ENCODE measurements at regions not wholly inside any gene's neighbourhood (a gene's known extent, or its start where the extent isn't known, plus 50 kb on each side); places are given as distances from the start of the nearest gene placed in this dataset.
A peak's percentile ranks its signal among the peaks of the same experiment; 100 is the strongest.

DNA sequence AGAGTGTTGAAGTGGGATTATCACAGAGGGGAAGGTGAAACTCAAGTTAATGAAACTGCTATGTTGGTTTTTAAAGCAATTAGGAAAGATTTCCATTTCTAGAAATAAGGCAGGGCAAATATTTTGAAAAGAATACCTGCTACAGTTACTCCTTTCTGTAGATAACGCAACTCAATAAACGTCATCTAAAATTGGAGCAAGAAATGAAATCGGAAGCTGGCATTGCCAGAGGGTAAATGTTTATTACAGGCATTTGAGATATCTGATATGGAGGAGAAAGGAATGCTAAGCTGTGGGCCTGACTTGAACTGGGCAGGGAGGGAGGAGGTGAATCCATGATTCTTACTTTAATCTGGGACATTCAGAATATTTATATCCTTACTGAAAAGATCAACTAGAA, 217.0 kb upstream of the ADARB2 start:
- DNase-seq (ENCODE audit: low read depth in 2 of 2): no peak

DNA sequence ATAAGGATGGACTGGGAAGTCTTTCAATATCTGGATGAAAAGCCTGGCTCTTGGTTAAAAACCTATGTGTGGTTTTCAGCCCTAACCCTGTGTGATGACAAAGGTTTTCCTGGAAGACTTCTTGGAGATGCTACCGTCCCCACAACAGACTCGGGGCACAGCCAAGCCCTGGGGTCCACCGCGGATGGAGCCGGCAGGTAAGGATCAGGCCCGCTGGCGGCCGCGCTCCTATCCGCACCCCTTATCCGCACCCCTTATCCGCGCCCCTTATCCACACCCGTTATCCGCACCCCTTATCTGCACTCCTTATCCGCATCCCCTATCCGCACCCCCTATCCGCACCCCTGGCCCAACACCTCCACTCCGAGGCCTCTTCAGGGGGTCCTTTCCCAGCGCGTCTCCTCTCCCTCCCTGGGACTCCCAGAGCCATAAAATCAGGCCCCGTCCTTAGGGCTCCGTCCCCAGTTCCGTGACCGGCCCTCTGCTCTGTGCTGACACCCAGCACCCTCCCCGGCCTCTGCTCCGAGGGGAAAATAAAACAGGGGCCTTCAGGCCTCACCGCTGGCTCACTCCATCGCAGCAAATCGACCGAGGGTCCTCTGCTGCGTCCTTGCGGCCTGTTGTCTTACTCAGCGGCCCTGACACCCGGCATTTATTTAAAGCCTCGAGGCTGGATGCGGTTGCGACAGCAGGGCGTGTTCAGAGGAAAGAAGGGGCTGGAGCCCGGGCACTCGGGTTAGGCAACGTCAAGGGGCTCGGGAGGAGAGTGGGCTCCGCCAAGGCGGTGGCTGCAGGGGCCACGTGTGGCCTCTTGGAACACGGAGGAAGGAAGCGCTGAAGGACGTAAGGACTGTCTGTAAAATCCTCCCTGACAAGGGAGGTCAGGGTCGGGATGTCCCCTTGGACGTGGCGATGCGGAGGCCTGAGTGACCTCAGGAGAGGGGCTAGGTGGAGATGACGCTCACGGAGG, 215.1 kb upstream of the ADARB2 start:
- no peak for DNase-seq (ENCODE audit: low read depth in 2 of 2)

DNA sequence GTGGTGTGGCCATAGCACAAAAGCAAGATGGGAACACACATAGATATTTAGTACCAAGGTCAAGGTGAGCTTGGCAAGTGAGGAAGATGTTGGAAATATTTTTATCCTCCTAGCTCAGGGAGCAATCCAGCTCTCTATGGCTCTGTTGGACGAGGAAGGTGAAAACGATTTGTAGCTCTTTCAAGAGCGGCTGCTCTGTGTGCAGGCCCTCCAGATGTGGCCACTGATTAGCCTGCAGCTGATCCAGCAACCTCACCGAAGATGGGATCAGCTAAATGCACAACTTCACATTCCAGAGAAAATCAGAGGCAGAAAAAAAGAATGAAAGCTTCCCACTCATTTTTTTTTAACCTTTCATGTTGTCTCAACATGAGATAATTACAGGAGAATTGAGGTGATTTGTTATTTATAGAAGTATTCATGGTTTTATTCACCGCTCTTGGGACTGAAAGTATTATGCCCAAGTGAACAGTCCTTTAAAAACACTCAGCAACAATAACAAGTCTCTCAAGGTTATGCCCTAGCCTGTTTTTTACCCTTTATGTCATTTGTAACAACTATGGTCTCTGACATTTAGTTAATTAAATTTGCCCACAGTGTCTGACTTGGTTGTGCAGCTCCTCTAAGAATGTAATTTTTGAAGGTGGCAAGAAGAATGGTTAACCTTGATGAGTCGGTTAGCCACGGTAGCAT, 213.6 kb upstream of the ADARB2 start:
- DNase-seq (ENCODE audit: low read depth in 2 of 2): no peak

GRCh38 chr10:1947464-1948003, 210.2 kb upstream of the ADARB2 start:
- DNase-seq (ENCODE audit: low read depth in 2 of 2): no peak

GRCh38 chr10:1944487-1944886, 207.2 kb upstream of the ADARB2 start:
- no peak for DNase-seq (ENCODE audit: low read depth in 2 of 2)

- DNase-seq (ENCODE audit: low read depth in 2 of 2): no peak
Measured at GRCh38 chr10:1942478-1942877, 205.2 kb upstream of the ADARB2 start.

GRCh38 chr10:1939016-1939415, 201.7 kb upstream of the ADARB2 start:
- peak; percentile 38 to 52 for DNase-seq (ENCODE audit: low read depth in 2 of 2)

DNA sequence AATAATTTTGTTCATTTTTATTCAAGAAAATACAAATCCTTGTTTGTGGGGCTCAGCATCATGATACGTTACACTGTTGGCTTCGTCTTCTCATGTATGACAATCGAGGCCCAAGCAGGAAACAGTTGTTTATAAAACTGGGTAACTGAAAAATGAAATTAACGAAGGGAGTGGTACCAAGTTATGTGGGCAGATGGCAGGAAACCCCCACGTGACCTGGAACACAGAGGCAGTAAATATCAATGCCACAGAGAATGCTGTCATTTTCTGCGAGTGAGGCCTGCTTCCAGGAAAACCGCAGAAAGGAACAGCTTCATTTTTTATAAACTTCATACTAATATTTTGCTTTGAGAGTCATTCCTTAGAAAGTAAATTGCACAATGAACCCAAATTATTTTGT, 201.0 kb upstream of the ADARB2 start:
- peak; percentile 5 to 29 for DNase-seq (ENCODE audit: low read depth in 2 of 2)

DNA sequence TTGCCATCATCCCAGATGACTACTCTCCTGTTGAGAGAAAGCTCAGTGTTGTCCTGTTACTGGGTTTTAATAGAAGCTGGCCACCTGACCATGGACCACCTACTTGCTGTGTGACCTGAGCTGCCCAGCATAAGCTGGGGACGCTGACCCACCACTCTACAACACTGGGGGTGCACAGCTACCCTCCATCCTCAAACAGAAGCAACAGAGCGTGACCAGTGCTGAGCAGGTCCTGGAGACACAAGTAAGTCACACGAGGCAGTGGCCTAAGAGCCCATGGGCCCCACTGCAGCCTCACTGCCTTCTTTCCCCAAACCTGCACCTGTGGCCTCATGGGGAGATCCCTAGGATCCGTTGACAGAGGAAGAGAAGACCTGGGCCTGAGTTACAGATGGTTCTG, 198.6 kb upstream of the ADARB2 start:
- no peak for DNase-seq (ENCODE audit: low read depth in 2 of 2)

- no peak for DNase-seq (ENCODE audit: low read depth in 2 of 2)
Measured at GRCh38 chr10:1933215-1933614, 195.9 kb upstream of the ADARB2 start.

DNA sequence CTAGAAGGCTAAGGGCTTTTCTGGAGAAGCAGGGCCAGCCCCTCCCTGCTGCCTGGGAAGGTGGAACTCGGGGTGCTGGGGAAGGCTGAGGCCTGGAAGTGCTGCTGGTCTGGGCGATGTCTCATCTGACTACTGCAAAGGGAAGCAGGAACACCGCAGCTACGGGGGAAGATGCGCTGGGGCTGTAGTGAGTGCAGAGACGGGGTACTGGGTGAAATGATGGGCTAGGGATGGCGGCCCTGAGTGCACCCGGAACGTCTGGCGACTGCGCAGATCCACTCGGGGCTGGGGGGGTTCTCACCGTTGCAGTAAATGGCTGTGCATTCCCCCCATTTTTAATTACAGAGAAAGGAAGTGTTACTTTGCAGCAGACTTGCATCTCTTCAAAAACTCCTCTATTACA, 195.4 kb upstream of the ADARB2 start:
- DNase-seq (ENCODE audit: low read depth in 2 of 2): no peak

GRCh38 chr10:1928606-1929005, 191.3 kb upstream of the ADARB2 start:
- DNase-seq (ENCODE audit: low read depth in 2 of 2): no peak

DNA sequence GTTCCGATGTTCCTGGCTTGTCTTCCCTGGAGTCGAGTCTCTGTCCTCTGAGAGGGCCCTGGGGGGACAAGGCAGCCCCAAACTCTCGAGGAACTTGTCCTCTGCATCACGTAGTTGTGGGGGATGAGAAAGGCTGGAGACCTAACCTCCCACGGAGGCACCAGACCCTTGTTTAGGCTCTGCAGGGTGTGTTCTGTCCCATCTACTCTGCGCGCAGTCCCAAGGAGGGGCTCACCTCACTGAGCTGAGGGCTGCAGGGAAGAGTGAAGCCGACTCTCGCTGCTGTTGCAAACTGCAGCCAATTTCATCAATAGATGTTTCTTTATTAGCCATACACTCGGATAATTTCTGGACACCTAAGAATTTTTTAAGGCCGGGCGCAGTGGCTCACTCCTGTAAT, 186.7 kb upstream of the ADARB2 start:
- DNase-seq (ENCODE audit: low read depth in 2 of 2): no peak

DNA sequence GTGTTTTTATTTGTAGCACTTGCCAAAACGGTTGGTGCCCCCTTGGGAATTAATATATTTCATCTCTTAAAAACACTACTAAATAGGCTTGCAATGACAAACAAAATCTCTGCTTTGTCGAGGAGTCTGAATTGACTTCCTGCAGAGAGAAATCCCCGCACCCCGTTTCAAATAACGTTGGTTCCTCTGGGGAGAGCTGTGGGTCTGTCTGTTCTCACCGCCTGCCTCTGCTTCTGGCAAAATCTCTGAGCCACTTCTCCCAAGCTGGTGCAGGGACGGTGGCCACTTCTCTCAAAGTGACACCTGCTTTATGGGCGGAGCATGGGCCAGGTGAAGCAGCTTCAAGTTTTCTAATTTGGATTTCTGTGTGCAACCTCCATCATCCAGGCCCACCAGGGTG, 186.3 kb upstream of the ADARB2 start:
- no peak for DNase-seq (ENCODE audit: low read depth in 2 of 2)

- DNase-seq (ENCODE audit: low read depth in 2 of 2): no peak
Measured at GRCh38 chr10:1920941-1921340, 183.6 kb upstream of the ADARB2 start.

- DNase-seq (ENCODE audit: low read depth in 2 of 2): no peak
Measured at GRCh38 chr10:1920127-1920526, 182.8 kb upstream of the ADARB2 start.

DNA sequence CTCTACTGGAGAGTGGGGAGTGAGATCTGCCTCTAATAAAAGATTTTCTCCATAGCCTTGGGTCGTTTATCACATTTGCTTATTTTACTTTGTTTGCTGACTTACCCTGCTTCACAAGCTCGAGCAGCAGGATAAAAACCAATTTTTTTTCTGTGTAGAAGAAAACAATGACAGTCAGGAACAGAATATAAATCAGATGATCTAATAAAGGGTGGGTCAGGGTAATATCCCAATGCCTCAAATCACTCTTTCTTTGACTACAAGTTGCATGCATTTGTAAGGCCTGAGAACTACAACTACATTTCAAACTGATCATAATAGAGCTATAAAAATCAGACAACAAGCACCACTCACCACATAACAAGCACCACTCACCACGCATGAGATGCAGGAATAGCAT, 174.4 kb upstream of the ADARB2 start:
- DNase-seq (ENCODE audit: low read depth in 2 of 2): no peak

- no peak for DNase-seq (ENCODE audit: low read depth in 2 of 2)
Measured at GRCh38 chr10:1903982-1904381, 166.7 kb upstream of the ADARB2 start.

GRCh38 chr10:1896153-1896552, 158.8 kb upstream of the ADARB2 start:
- no peak for DNase-seq (ENCODE audit: low read depth in 2 of 2)

- no peak for DNase-seq (ENCODE audit: low read depth in 2 of 2)
Measured at GRCh38 chr10:1895691-1896090, 158.4 kb upstream of the ADARB2 start.

- DNase-seq (ENCODE audit: low read depth in 2 of 2): no peak
Measured at GRCh38 chr10:1894912-1895311, 157.6 kb upstream of the ADARB2 start.

DNA sequence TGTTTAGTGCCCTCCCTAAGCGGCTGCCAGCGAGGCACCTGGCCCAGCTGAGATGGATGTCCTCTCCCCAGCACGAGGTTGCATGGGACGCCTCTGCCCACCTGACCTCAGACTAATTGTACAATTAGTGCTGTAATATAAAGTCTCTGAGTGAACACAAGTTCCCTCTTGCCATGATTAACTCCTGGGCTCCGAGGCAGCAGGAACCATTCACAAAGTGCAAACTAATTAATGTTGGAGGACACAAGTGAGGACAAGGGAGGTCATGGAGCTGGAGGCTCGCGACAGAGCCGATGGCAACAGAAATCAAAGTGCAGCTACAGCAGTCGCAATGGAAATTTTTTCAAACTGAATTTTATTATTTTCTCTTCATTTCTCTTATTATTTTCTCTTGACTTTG, 156.6 kb upstream of the ADARB2 start:
- no peak for DNase-seq (ENCODE audit: low read depth in 2 of 2)

DNA sequence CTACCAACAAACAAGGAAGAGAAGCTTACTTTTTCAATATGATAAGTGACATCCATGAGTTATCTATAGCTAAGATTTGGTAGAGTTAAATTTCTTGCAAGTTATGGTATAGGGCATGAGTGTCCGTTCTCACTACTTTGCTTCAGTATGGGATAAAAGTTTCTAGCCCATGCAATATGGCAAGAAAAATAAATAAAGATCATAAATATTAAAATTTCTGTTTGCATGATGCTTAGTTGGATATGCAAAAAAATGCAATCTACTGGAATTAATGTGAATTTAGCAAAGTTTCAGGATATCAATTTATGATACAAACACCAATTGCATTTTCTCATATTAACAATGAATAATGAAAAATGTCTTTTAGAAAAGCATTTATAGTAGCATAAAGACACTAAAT, 148.7 kb upstream of the ADARB2 start:
- no peak for DNase-seq (ENCODE audit: low read depth in 2 of 2)
